ENCODE measurements at regions not wholly inside any gene's neighbourhood (a gene's known extent, or its start where the extent isn't known, plus 50 kb on each side); places are given as distances from the start of the nearest gene placed in this dataset.

DNA sequence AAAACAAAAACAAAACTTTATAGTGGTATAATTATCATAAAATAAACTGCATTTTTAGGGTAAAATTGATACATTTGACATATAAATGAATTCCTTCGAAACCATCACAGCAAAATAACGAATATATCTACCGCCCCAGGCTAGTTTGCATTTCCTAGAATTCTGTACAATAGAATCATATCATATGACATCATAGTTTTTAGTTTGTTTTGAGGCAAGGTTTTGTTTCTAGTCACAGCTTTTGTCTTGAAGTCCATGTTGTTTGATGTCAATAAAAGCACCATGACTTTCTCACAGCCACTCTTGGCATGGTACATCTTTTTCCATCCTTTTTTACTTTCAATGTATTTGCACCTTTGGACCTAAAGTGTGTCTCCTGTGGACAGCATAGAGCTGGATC, 102.9 kb downstream of the FOXL3 start:
- no peak for DNase-seq
- whole genome bisulfite sequencing, 2 donors (ENCODE audit: low coverage in 1 of 2) = 86 to 91% methylated on average over 3 of the region's 3 CpGs
- Histone ChIP-seq H3K9me3 (peaks cover 10 to 14% of the 10 kb centered on the region in 2 donors), H3K4me1 (no peaks in the 10 kb centered on the region), H3K27ac (no peak overlapping the region), H3K27me3 (no peaks in the 10 kb centered on the region), H3K4me3 (no peak overlapping the region), H3K36me3 (no peaks in the 10 kb centered on the region)
- TF ChIP-seq POLR2AphosphoS5 (IDR thresholded peaks at IDR 0.05) (no peak), POLR2A (IDR thresholded peaks at IDR 0.05) (no peak), EP300 (IDR thresholded peaks at IDR 0.05; ENCODE audit: low read depth) (no peak)
- TF ChIP-seq, protein P1, sequence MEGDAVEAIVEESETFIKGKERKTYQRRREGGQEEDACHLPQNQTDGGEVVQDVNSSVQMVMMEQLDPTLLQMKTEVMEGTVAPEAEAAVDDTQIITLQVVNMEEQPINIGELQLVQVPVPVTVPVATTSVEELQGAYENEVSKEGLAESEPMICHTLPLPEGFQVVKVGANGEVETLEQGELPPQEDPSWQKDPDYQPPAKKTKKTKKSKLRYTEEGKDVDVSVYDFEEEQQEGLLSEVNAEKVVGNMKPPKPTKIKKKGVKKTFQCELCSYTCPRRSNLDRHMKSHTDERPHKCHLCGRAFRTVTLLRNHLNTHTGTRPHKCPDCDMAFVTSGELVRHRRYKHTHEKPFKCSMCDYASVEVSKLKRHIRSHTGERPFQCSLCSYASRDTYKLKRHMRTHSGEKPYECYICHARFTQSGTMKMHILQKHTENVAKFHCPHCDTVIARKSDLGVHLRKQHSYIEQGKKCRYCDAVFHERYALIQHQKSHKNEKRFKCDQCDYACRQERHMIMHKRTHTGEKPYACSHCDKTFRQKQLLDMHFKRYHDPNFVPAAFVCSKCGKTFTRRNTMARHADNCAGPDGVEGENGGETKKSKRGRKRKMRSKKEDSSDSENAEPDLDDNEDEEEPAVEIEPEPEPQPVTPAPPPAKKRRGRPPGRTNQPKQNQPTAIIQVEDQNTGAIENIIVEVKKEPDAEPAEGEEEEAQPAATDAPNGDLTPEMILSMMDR (IDR thresholded peaks at IDR 0.05) = no peak
- intact Hi-C loops (cut with DNase I; ENCODE audit: low total_unique reads) = no loop called here
- in situ Hi-C loops (cut with MboI; ENCODE audit: low pct_ligation_motif_present in 1 of 4, low pct_unique_long_range_greater_than_20kb in 1 of 4, low sequenced_read_pairs in 3 of 4) = no loop called here

DNA sequence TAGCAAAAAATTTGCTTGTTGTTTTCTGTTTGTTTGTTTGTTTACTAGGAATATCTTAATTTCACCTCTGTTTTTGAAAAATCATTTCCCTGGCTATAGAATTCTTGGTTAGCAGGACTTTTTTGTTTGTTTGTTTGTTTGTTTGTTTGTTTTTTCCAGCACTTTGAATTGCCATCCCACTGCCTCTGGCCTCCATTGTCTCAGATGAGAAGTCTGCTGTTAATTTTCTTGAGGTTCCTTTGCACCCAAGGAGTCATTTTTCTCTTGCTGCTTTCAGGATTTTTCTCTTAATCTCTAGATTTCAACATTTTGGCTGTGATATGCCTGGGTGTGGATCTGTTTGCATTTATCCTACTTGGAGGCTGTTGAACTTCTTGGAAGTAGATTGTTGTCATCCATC, 105.7 kb downstream of the FOXL3 start:
- TF ChIP-seq POLR2A (IDR thresholded peaks at IDR 0.05) (no peak), EP300 (IDR thresholded peaks at IDR 0.05; ENCODE audit: low read depth) (no peak), POLR2AphosphoS5 (IDR thresholded peaks at IDR 0.05) (no peak)
- TF ChIP-seq, protein P1 (IDR thresholded peaks at IDR 0.05) = no peak
- Histone ChIP-seq H3K9me3 (peaks cover 12 to 19% of the 10 kb centered on the region in 2 donors), H3K4me3 (no peak overlapping the region), H3K36me3 (no peaks in the 10 kb centered on the region), H3K27me3 (no peaks in the 10 kb centered on the region), H3K27ac (no peak overlapping the region), H3K4me1 (no peaks in the 10 kb centered on the region)
- in situ Hi-C loops (cut with MboI; ENCODE audit: low pct_ligation_motif_present in 1 of 4, low pct_unique_long_range_greater_than_20kb in 1 of 4, low sequenced_read_pairs in 3 of 4) = no loop called here
- intact Hi-C loops (cut with DNase I; ENCODE audit: low total_unique reads) = no loop called here
- DNase-seq = no peak

DNA sequence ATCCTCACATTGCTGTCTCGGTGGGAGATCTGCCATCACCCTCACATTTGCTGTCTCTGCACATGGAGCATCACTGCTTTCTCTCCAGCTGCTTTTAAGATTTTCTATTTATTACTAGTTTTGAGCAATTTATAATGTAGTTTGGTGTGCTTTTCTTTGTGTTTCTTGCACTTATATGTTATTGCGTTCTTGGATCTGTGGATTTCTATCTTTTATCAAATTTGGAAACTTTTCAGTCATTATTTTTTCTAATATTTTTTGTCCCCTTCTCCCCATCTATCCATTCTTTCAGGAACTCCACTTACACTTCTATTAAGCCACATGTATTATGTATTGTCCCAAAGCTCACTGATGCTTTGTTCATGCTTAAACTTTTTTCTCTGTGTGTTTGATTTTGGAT, 108.9 kb downstream of the FOXL3 start:
- 97 to 100% methylated on average over 2 of the region's 2 CpGs for WGBS, 2 donors (ENCODE audit: low coverage in 1 of 2)
- H3K27ac ChIP-seq = no peak overlapping the region
- peaks cover 12 to 19% of the 10 kb centered on the region in 2 donors for H3K9me3 ChIP-seq
- intact Hi-C loops (cut with DNase I; ENCODE audit: low total_unique reads) = no loop called here
- in situ Hi-C loops (cut with MboI; ENCODE audit: low pct_ligation_motif_present in 1 of 4, low pct_unique_long_range_greater_than_20kb in 1 of 4, low sequenced_read_pairs in 3 of 4) = no loop called here
- no peaks in the 10 kb centered on the region for H3K27me3 ChIP-seq
- DNase-seq = no peak
- no peak overlapping the region for H3K4me3 ChIP-seq
- H3K4me1 ChIP-seq = no peaks in the 10 kb centered on the region
- H3K36me3 ChIP-seq = no peaks in the 10 kb centered on the region
- TF ChIP-seq POLR2A (IDR thresholded peaks at IDR 0.05) = no peak
- TF ChIP-seq, protein P1 (IDR thresholded peaks at IDR 0.05) = no peak
- no peak for TF ChIP-seq EP300 (IDR thresholded peaks at IDR 0.05; ENCODE audit: low read depth)
- TF ChIP-seq POLR2AphosphoS5 (IDR thresholded peaks at IDR 0.05) = no peak

DNA sequence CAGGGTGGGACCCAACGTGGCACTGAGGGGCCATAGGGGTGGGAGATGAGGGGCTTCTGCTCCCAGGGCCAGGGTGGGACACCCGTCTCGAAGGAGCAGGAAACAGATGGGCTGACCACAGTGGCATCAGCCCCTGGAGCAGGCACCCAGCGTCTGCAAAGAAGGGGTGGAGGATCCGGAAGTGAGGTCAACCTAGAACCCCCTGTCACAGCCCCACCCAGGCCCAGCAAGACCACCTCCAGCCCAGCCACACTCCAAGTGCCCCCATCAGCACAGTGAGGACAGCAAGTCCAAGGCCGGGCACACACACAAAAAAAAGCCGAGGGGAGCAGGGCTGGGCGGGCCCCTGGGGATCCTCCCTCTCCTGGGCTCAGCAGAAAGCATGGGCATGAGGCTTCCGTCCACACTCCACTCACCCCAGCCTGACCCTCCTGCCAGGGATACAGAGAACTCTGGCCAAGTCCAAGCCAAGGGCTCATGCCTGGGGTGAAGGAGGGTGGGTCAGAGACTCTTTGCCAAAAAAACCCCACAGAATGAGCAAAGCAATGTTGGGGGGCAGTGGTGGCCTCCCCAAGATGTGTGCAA, 111.0 kb downstream of the FOXL3 start:
- in situ Hi-C loops (cut with MboI; ENCODE audit: low pct_ligation_motif_present in 1 of 4, low pct_unique_long_range_greater_than_20kb in 1 of 4, low sequenced_read_pairs in 3 of 4) (no loop called here), intact Hi-C loops (cut with DNase I; ENCODE audit: low total_unique reads) (no loop called here)
- WGBS, 2 donors (ENCODE audit: low coverage in 1 of 2) = 84% methylated on average over 9 of the region's 9 CpGs; no CpG with 5 or more reads in 1 of the 2 donors
- H3K4me3 ChIP-seq = no peak overlapping the region
- no peak overlapping the region for H3K27ac ChIP-seq
- DNase-seq = peak; percentile 5
- TF ChIP-seq EP300 (IDR thresholded peaks at IDR 0.05; ENCODE audit: low read depth) (no peak), POLR2AphosphoS5 (IDR thresholded peaks at IDR 0.05) (no peak), POLR2A (IDR thresholded peaks at IDR 0.05) (no peak)
- TF ChIP-seq, protein P1 (IDR thresholded peaks at IDR 0.05) = no peak
- H3K36me3 ChIP-seq = no peaks in the 10 kb centered on the region
- H3K4me1 ChIP-seq = no peaks in the 10 kb centered on the region
- H3K27me3 ChIP-seq = peaks cover 2% of the 10 kb centered on the region
- peaks cover 7 to 9% of the 10 kb centered on the region in 2 donors for H3K9me3 ChIP-seq

Data from transverse colon (tissue), 4 donors.